SK-N-SH (cell line): ENCODE measurements at regions not wholly inside any gene's neighbourhood (a gene's known extent, or its start where the extent isn't known, plus 50 kb on each side); places are given as distances from the start of the nearest gene placed in this dataset.

Experiments
- CTCF ChIA-PET: fragments of 300-600, 350-600 bp; formaldehyde crosslinking; extraction: SDS; loops from one replicate; lab custom pipeline; 2021; lab: Yijun Ruan, JAX
- POLR2A ChIA-PET: fragments of 350-600 bp; sonication (Branson Sonifier 250); formaldehyde crosslinking; extraction: SDS; loops from one replicate; lab custom pipeline; 2020; ENCODE audit warnings: antibody characterized with exemption, inconsistent platforms; lab: Yijun Ruan, JAX
- DNase-seq: peaks from one replicate; pipeline ENCODE4 v3.0.0; 2012
- H2AFZ ChIP-seq: fragments of 200-600 bp; sonication (generic); 2 replicates; pipeline ENCODE4 v1.8.1; 2016; ENCODE audit warnings: antibody characterized with exemption, mild to moderate bottlenecking, low read depth
- H3F3A ChIP-seq: fragments of 200-600 bp; sonication (generic); replicated peaks from 2 replicates; pipeline ENCODE3; 2016; ENCODE audit warnings: antibody characterized with exemption, mild to moderate bottlenecking; ENCODE audit not compliant: insufficient read depth
- H3K27ac ChIP-seq, 2 experiments: fragments of 200-500 bp in 1 of 2; fragments of 200-600 bp in 1 of 2; sonication (Bioruptor generic) in 1 of 2; sonication (generic), shearing (Covaris generic) in 1 of 2; 2 replicates each; pipeline versions ENCODE4 v1.5.1 to v1.6.1; 2014 to 2016; ENCODE audit warnings: low read depth in 2 of 2, inconsistent platforms in 1 of 2, low read length in 1 of 2, mild to moderate bottlenecking in 1 of 2, mixed read lengths in 1 of 2
- H3K27me3 ChIP-seq: fragments of 200-600 bp; sonication (generic), shearing (Covaris generic); 2 replicates; pipeline ENCODE4 v1.6.1; 2016; ENCODE audit warnings: mixed run types; ENCODE audit not compliant: insufficient read depth
- H3K36me3 ChIP-seq, 2 experiments: fragments of 200-500 bp in 1 of 2; fragments of 200-600 bp in 1 of 2; sonication (Bioruptor generic) in 1 of 2; sonication (generic) in 1 of 2; replicated peaks in 1 of 2; 2 replicates each; pipeline versions ENCODE3 to v1.5.1; 2014 to 2016; ENCODE audit warnings: low read length in 1 of 2, mild to moderate bottlenecking in 1 of 2; ENCODE audit not compliant: insufficient read depth in 2 of 2, control insufficient read depth in 1 of 2
- H3K4me1 ChIP-seq, 2 experiments: fragments of 200-500 bp in 1 of 2; fragments of 200-600 bp in 1 of 2; sonication (Bioruptor generic) in 1 of 2; sonication (generic), shearing (Covaris generic) in 1 of 2; 2 replicates each; pipeline versions ENCODE4 v1.5.1 to v1.6.1; 2014 to 2016; ENCODE audit warnings: low read depth in 1 of 2, low read length in 1 of 2, mixed run types in 1 of 2; ENCODE audit not compliant: insufficient read depth in 2 of 2, control insufficient read depth in 1 of 2
- H3K4me2 ChIP-seq: fragments of 200-600 bp; sonication (generic), shearing (Covaris generic); 2 replicates; pipeline ENCODE4 v1.6.1; 2017; ENCODE audit warnings: mixed run types
- H3K4me3 ChIP-seq, 2 experiments: fragments of 200-500 bp in 1 of 2; fragments of 200-600 bp in 1 of 2; sonication (Bioruptor generic) in 1 of 2; sonication (generic), shearing (Covaris generic) in 1 of 2; 2 replicates each; pipeline versions ENCODE4 v1.5.1 to v1.8.1; 2014 to 2016; ENCODE audit warnings: low read depth in 2 of 2, inconsistent platforms in 1 of 2, low read length in 1 of 2, mild to moderate bottlenecking in 1 of 2, mixed read lengths in 1 of 2, moderate library complexity in 1 of 2
- H3K79me2 ChIP-seq: fragments of 200-600 bp; sonication (generic); 2 replicates; pipeline ENCODE4 v1.8.1; 2017; ENCODE audit warnings: mild to moderate bottlenecking; ENCODE audit not compliant: insufficient read depth
- H3K9ac ChIP-seq: fragments of 200-600 bp; sonication (generic); 2 replicates; pipeline ENCODE4 v1.6.1; 2017; ENCODE audit warnings: mixed run types
- H3K9me2 ChIP-seq: fragments of 200-600 bp; sonication (generic); 2 replicates; pipeline ENCODE4 v1.6.1; 2017; ENCODE audit warnings: mixed run types
- H3K9me3 ChIP-seq: fragments of 200-600 bp; sonication (generic); 2 replicates; pipeline ENCODE4 v1.6.1; 2017; ENCODE audit warnings: mixed run types, mild to moderate bottlenecking, moderate library complexity
- H4K20me1 ChIP-seq: fragments of 200-600 bp; sonication (generic); 2 replicates; pipeline ENCODE4 v1.6.1; 2017; ENCODE audit warnings: mild to moderate bottlenecking, mixed run types; ENCODE audit not compliant: insufficient read depth
- EZH2phosphoT487 ChIP-seq: fragments of 200-600 bp; sonication (generic); IDR thresholded peaks from 2 replicates; pipeline ENCODE4 v1.6.1; 2017; ENCODE audit warnings: low read depth, mixed run types, mild to moderate bottlenecking, antibody characterized with exemption, moderate library complexity, borderline replicate concordance
- FOXJ3 ChIP-seq: sonication (generic); formaldehyde crosslinking; IDR thresholded peaks from 2 replicates; pipeline ENCODE4 v1.5.1; 2020; ENCODE audit warnings: mild to moderate bottlenecking, missing genetic modification reagents
- FOXM1 ChIP-seq: IDR thresholded peaks from 2 replicates; pipeline ENCODE4 v1.4.0; 2012; ENCODE audit warnings: low read depth, mild to moderate bottlenecking
- GABPA ChIP-seq: IDR thresholded peaks from 2 replicates; pipeline ENCODE4 v1.4.0; 2012; ENCODE audit warnings: low read depth, mild to moderate bottlenecking
- MEF2A ChIP-seq: IDR thresholded peaks from 2 replicates; pipeline ENCODE4 v1.4.0; 2012; ENCODE audit warnings: low read depth, borderline replicate concordance
- NRF1 ChIP-seq: IDR thresholded peaks from 2 replicates; pipeline ENCODE4 v1.6.1; 2012; ENCODE audit warnings: low read depth, mild to moderate bottlenecking, low read length
- RAD21 ChIP-seq: IDR thresholded peaks from 2 replicates; pipeline ENCODE4 v1.6.1; 2012; ENCODE audit warnings: mild to moderate bottlenecking, low read length
- RFX5 ChIP-seq: IDR thresholded peaks from 2 replicates; pipeline ENCODE4 v1.6.1; 2012; ENCODE audit warnings: mild to moderate bottlenecking, improper control_type of control experiment, low read length
- SIN3A ChIP-seq: IDR thresholded peaks from 2 replicates; pipeline ENCODE4 v1.6.1; 2012; ENCODE audit warnings: low read depth, mild to moderate bottlenecking, low read length, moderate library complexity, borderline replicate concordance
- TAF1 ChIP-seq: IDR thresholded peaks from 2 replicates; pipeline ENCODE4 v1.6.1; 2012; ENCODE audit warnings: low read depth, mild to moderate bottlenecking, low read length, moderate library complexity, borderline replicate concordance
- WGBS: methylation state at CpG from one replicate; pipeline ENCODE4 v1.1.6; 2017; ENCODE audit warnings: low lambda C conversion rate; 5-methylcytosine and 5-hydroxymethylcytosine counted together
- TF ChIP-seq, protein P1 (sequence below): IDR thresholded peaks from 2 replicates; pipeline ENCODE4 v1.4.0; 2012; ENCODE audit warnings: low read depth
- TF ChIP-seq, protein P2 (sequence below): fragments of 150-350 bp; IDR thresholded peaks from 2 replicates; pipeline ENCODE4 v1.6.1; 2017; ENCODE audit warnings: antibody characterized with exemption, low read length, low read depth, borderline replicate concordance

DNA sequence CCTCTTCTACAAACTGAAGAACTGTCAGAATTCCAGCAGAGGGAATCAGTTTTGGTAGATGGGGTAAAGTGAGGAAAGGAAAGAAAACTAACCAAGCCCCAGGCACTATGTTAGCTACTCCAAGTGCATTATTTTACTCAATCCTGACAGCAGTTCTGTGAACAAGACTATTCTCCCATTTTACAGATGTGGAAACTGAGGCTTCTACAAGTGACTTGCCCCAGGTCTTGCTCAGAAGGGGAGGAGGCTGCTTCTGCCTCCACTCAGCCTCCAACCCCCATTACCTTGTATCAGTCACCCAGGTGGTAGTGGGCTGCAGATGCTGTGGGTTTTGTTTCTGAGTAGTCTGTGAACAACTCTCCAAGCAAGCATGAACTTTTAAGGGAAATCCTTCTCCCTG, 315.2 kb upstream of the MAF start:
- H3K4me2 ChIP-seq, result no peak overlapping the region
- DNase-seq, result no peak

DNA sequence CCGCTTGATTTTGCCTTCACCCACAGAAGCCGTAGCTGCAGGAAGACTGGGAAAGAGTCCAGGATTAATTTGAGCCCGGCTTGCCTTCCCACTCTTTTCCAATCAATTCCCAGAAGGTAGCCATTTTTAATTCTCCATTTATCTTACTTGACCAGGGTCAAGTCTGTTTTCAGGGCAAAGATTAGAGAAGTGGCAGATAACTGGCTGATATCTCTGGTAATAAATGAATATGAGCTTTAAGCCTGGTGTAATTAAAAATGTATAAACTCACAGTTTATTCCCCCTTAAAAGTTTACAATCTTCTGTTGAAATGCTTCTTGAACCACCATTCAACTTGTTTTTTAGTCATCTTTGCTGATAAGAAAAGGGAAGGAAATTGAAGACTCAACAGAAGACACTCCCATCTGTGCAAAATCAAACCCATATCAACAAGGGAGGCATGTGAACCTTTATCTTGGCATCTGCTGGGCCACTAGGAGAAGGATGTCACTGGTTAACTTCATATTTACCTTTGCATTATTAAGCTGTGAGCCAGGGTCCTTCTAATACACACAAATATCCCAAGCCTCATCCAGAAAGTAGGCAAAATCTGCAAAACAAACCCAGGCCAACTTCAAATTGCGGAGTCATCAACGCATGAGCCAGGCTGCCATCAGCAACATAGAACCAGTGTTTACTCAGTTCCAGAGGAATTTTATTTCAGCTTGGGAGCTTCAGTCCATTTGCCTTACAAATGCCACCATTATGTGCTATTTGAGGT, 314.6 kb upstream of the MAF start:
- Histone ChIP-seq H2AFZ (no peak overlapping the region), H4K20me1 (no peaks in the 10 kb centered on the region), H3K79me2 (no peaks in the 10 kb centered on the region), H3K27ac (no peak overlapping the region), H3K9me2 (no peaks in the 10 kb centered on the region), H3K4me3 (no peak overlapping the region), H3K4me1 (no peaks in the 10 kb centered on the region; a peak in 1 of 4 replicates), H3K36me3 (no peaks in the 10 kb centered on the region), H3K9ac (no peak overlapping the region), H3K4me2 (no peak overlapping the region), H3K27me3 (no peaks in the 10 kb centered on the region), H3K9me3 (no peaks in the 10 kb centered on the region), H3F3A (no peaks in the 10 kb centered on the region)
- ChIA-PET CTCF (no interaction called here), POLR2A (no interaction called here)
- no peak for TF ChIP-seq SIN3A
- no peak for TF ChIP-seq FOXJ3 (CRISPR knock-in tag)
- TF ChIP-seq, protein P1, sequence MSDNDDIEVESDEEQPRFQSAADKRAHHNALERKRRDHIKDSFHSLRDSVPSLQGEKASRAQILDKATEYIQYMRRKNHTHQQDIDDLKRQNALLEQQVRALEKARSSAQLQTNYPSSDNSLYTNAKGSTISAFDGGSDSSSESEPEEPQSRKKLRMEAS, result no peak
- TF ChIP-seq FOXM1, result no peak
- TF ChIP-seq, protein P2, sequence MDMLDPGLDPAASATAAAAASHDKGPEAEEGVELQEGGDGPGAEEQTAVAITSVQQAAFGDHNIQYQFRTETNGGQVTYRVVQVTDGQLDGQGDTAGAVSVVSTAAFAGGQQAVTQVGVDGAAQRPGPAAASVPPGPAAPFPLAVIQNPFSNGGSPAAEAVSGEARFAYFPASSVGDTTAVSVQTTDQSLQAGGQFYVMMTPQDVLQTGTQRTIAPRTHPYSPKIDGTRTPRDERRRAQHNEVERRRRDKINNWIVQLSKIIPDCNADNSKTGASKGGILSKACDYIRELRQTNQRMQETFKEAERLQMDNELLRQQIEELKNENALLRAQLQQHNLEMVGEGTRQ, result no peak
- no peak for TF ChIP-seq RAD21
- TF ChIP-seq NRF1, result no peak
- TF ChIP-seq EZH2phosphoT487, result no peak
- WGBS, result 30% methylated on average over 5 of the region's 5 CpGs
- no peak for DNase-seq

More for the DNA sequence above, 315.2 kb upstream of the MAF start:
- no peaks in the 10 kb centered on the region for H4K20me1 ChIP-seq
- H3K9me3 ChIP-seq, result no peaks in the 10 kb centered on the region
- no peak overlapping the region for H3K4me3 ChIP-seq
- H3K27me3 ChIP-seq, result no peaks in the 10 kb centered on the region
- no peak overlapping the region for H3K9ac ChIP-seq
- H3K9me2 ChIP-seq, result no peaks in the 10 kb centered on the region
- ChIA-PET CTCF (no interaction called here), POLR2A (no interaction called here)
- H3K79me2 ChIP-seq, result no peaks in the 10 kb centered on the region
- TF ChIP-seq, protein P2, result no peak
- TF ChIP-seq GABPA, result no peak
- TF ChIP-seq MEF2A, result no peak
- TF ChIP-seq RFX5, result no peak
- TF ChIP-seq TAF1, result no peak
- H3K4me1 ChIP-seq, result no peaks in the 10 kb centered on the region; a peak in 1 of 4 replicates
- no peaks in the 10 kb centered on the region for H3F3A ChIP-seq
- H2AFZ ChIP-seq, result no peak overlapping the region
- no peak overlapping the region for H3K27ac ChIP-seq
- H3K36me3 ChIP-seq, result no peaks in the 10 kb centered on the region
